ENCODE measurements at regions not wholly inside any gene's neighbourhood (a gene's known extent, or its start where the extent isn't known, plus 50 kb on each side); places are given as distances from the start of the nearest gene placed in this dataset.

DNA sequence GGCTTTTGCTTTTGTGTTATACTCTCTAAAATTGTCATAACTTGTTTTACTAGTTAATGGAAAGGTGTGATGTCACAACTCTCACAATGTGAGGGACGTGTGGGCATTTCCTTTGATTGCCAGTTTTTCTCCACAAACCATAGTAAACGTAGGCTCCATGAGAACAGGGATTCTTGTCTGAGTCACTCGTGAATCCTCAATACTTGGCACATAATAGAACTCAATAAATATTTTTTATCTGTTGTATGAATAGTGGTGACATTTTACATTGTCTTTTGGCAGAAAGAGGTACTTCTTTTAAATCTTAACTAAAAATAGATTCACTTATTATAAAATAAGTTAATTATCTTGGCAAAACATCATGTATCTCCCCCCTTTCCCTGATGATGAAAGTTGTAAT lies 69.0 kb upstream of the CNKSR3 start:
- no peaks in the 10 kb centered on the region for H3K4me1 ChIP-seq (ENCODE audit: control insufficient read depth, low read length)
- H4K20me1 ChIP-seq (ENCODE audit: control insufficient read depth, insufficient read depth, low read depth, low read length), result no peaks in the 10 kb centered on the region
- H3K4me3 ChIP-seq (ENCODE audit: low read length), result no peak overlapping the region
- no peak overlapping the region for H3K4me2 ChIP-seq (ENCODE audit: low read length)
- no peaks in the 10 kb centered on the region for H3K79me2 ChIP-seq (ENCODE audit: control insufficient read depth, low read length)
- TF ChIP-seq, protein P1, sequence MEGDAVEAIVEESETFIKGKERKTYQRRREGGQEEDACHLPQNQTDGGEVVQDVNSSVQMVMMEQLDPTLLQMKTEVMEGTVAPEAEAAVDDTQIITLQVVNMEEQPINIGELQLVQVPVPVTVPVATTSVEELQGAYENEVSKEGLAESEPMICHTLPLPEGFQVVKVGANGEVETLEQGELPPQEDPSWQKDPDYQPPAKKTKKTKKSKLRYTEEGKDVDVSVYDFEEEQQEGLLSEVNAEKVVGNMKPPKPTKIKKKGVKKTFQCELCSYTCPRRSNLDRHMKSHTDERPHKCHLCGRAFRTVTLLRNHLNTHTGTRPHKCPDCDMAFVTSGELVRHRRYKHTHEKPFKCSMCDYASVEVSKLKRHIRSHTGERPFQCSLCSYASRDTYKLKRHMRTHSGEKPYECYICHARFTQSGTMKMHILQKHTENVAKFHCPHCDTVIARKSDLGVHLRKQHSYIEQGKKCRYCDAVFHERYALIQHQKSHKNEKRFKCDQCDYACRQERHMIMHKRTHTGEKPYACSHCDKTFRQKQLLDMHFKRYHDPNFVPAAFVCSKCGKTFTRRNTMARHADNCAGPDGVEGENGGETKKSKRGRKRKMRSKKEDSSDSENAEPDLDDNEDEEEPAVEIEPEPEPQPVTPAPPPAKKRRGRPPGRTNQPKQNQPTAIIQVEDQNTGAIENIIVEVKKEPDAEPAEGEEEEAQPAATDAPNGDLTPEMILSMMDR (IDR thresholded peaks at IDR 0.05; ENCODE audit: low read depth, low read length, poor library complexity, severe bottlenecking), result no peak
- TF ChIP-seq EZH2phosphoT487 (IDR thresholded peaks at IDR 0.05; ENCODE audit: borderline replicate concordance, low read length), result no peak
- no peaks in the 10 kb centered on the region for H3K9me3 ChIP-seq (ENCODE audit: control insufficient read depth, insufficient read depth, low read length)
- H3F3A ChIP-seq (ENCODE audit: control insufficient read depth, insufficient read depth), result no peaks in the 10 kb centered on the region
- no peaks in the 10 kb centered on the region for H3K27me3 ChIP-seq (ENCODE audit: control insufficient read depth, low read length)
- H3K36me3 ChIP-seq (ENCODE audit: control insufficient read depth, low read length), result no peaks in the 10 kb centered on the region
- no peaks in the 10 kb centered on the region for H3K9me2 ChIP-seq (replicated peaks; ENCODE audit: control insufficient read depth, low read length)
- H3K27ac ChIP-seq (ENCODE audit: low read depth, low read length), result no peak overlapping the region

DNA sequence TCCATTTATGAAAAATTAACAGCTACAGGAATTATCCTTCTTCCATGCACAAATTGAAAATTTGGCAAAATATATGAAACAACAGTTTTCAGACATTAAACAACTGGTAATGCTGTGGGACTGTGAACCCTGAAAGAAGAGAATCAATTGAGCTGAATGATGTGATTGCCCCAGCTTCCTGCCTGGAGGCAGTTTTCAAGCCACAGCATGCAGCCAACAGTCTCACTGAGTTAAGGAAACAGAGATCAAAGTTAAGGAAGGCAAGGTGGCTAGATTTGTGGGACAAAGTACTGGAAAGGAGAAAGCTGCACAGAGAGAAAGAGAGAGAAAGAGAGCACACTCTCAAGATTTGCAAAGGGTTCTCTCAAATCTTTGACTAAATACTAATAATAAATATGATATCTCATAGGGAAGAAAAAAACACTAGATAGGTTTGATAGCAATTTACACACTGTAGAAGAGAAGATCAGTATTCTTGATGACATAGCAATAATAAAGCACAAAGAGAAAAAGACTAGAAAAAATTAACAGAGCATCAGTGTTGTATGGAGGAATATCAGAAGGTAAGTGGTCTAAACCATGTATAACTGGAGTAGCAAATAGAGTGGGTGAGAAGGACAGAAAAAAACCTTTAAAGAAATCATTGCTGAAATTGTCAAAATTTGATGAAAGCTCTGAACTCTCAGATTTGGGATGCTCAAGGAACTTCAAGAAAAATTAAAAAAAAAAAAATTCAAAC lies 70.1 kb upstream of the CNKSR3 start:
- Histone ChIP-seq H3K4me3 (ENCODE audit: low read length) (no peak overlapping the region), H3K4me2 (ENCODE audit: low read length) (no peak overlapping the region), H3K9me2 (replicated peaks; ENCODE audit: control insufficient read depth, low read length) (no peaks in the 10 kb centered on the region), H3K27me3 (ENCODE audit: control insufficient read depth, low read length) (no peaks in the 10 kb centered on the region), H3K36me3 (ENCODE audit: control insufficient read depth, low read length) (no peaks in the 10 kb centered on the region), H4K20me1 (ENCODE audit: control insufficient read depth, insufficient read depth, low read depth, low read length) (no peaks in the 10 kb centered on the region), H3K79me2 (ENCODE audit: control insufficient read depth, low read length) (no peaks in the 10 kb centered on the region), H3K27ac (ENCODE audit: low read depth, low read length) (no peak overlapping the region), H3F3A (ENCODE audit: control insufficient read depth, insufficient read depth) (no peaks in the 10 kb centered on the region), H3K9me3 (ENCODE audit: control insufficient read depth, insufficient read depth, low read length) (no peaks in the 10 kb centered on the region), H3K4me1 (ENCODE audit: control insufficient read depth, low read length) (no peaks in the 10 kb centered on the region)
- TF ChIP-seq, protein P1 (IDR thresholded peaks at IDR 0.05; ENCODE audit: low read depth, low read length, poor library complexity, severe bottlenecking), result no peak
- no peak for TF ChIP-seq EZH2phosphoT487 (IDR thresholded peaks at IDR 0.05; ENCODE audit: borderline replicate concordance, low read length)

DNA sequence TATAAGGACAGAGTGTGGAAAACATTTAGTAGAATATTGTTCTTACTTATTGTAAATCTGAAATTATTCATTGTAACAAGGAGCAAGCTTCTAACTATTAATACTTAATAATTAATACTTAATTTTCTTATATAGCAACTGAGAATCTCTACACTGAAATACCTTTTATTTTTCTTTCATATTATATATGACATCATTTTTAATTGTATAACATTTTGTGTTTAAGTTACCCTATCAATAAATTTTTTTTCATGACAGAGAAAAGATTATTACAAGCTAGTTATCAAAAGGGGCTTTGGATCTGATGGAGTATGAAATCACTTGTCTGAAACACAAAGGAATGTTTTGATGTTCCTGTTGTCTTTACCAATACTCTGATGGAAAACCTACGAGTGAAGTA lies 72.2 kb upstream of the CNKSR3 start:
- Histone ChIP-seq H3F3A (ENCODE audit: control insufficient read depth, insufficient read depth) (no peaks in the 10 kb centered on the region), H3K36me3 (ENCODE audit: control insufficient read depth, low read length) (no peaks in the 10 kb centered on the region), H3K9me2 (replicated peaks; ENCODE audit: control insufficient read depth, low read length) (no peaks in the 10 kb centered on the region), H3K4me2 (ENCODE audit: low read length) (no peak overlapping the region), H4K20me1 (ENCODE audit: control insufficient read depth, insufficient read depth, low read depth, low read length) (no peaks in the 10 kb centered on the region), H3K27ac (ENCODE audit: low read depth, low read length) (no peak overlapping the region), H3K27me3 (ENCODE audit: control insufficient read depth, low read length) (no peaks in the 10 kb centered on the region), H3K4me3 (ENCODE audit: low read length) (no peak overlapping the region), H3K9me3 (ENCODE audit: control insufficient read depth, insufficient read depth, low read length) (no peaks in the 10 kb centered on the region), H3K79me2 (ENCODE audit: control insufficient read depth, low read length) (no peaks in the 10 kb centered on the region), H3K4me1 (ENCODE audit: control insufficient read depth, low read length) (no peaks in the 10 kb centered on the region)
- TF ChIP-seq, protein P1 (IDR thresholded peaks at IDR 0.05; ENCODE audit: low read depth, low read length, poor library complexity, severe bottlenecking), result no peak
- TF ChIP-seq EZH2phosphoT487 (IDR thresholded peaks at IDR 0.05; ENCODE audit: borderline replicate concordance, low read length), result no peak
